ENCODE measurements at regions not wholly inside any gene's neighbourhood (a gene's known extent, or its start where the extent isn't known, plus 50 kb on each side); places are given as distances from the start of the nearest gene placed in this dataset.

DNA sequence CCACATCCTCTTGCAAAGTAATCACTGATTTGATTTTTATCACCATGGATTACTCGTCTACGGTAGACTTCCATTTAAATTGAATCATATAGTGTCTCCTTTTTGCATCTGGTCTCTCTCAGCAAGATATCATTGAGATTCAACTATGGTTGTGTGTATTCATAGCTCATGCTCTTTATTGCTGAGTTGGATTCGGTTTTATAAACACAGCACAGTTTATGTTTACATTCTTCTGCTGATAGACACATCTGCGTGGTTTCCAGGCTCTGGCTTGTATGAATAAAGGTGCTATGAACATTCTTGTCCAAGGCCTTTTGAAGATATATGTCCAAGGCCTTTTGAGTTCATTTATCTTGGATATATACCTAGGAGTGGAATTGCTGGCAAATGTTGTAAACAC is 356.5 kb upstream of the CELF2 start:
- CTCF ChIA-PET = no interaction called here

GRCh38 chr10:10662716-10663408 is 354.8 kb upstream of the CELF2 start:
- no peaks in the 10 kb centered on the region for H3K4me1 ChIP-seq (replicated peaks; ENCODE audit: insufficient read depth)
- peaks cover 12% of the 10 kb centered on the region; the same call in 1 of the 2 replicates for H3K27me3 ChIP-seq (ENCODE audit: insufficient read depth, low read depth)
- BruUV-seq (replicated peaks) = no TSS peak
- no peak overlapping the region for H3K4me2 ChIP-seq
- no peak overlapping the region for H3K27ac ChIP-seq
- no peak overlapping the region for H2AFZ ChIP-seq
- DNase-seq = no peak
- no peaks in the 10 kb centered on the region for H3K36me3 ChIP-seq (ENCODE audit: low read depth)
- no peaks in the 10 kb centered on the region for H4K20me1 ChIP-seq (ENCODE audit: insufficient read depth)
- CTCF ChIA-PET = no interaction called here
- no peaks in the 10 kb centered on the region for H3K79me2 ChIP-seq (ENCODE audit: low read depth)
- no peaks in the 10 kb centered on the region for H3K9me3 ChIP-seq (ENCODE audit: insufficient read depth, low read depth)
- intact Hi-C loops (cut with micrococcal nuclease; ENCODE audit: unreplicated experiment) = no loop called here
- no peaks in the 10 kb centered on the region for H3F3A ChIP-seq (ENCODE audit: insufficient read depth, low read depth)
- no peaks in the 10 kb centered on the region for H3K9me2 ChIP-seq (ENCODE audit: insufficient read depth)
- H3K4me3 ChIP-seq = no peak overlapping the region
- POLR2A ChIA-PET (ENCODE audit: unreplicated experiment) = no interaction called here
- TF ChIP-seq CTCF (conservative IDR thresholded peaks at IDR 0.05) (no peak), EZH2 (IDR thresholded peaks at IDR 0.05; ENCODE audit: low read depth) (no peak)

More for the DNA sequence above, 356.5 kb upstream of the CELF2 start:
- H3K36me3 ChIP-seq (ENCODE audit: low read depth) = no peaks in the 10 kb centered on the region
- H3K4me2 ChIP-seq = no peak overlapping the region
- H3K27ac ChIP-seq = no peak overlapping the region
- TF ChIP-seq EZH2 (IDR thresholded peaks at IDR 0.05; ENCODE audit: low read depth) (no peak), CTCF (conservative IDR thresholded peaks at IDR 0.05) (no peak)
- H3K4me1 ChIP-seq (replicated peaks; ENCODE audit: insufficient read depth) = no peaks in the 10 kb centered on the region
- no peak overlapping the region for H2AFZ ChIP-seq
- peaks cover 12% of the 10 kb centered on the region; the same call in 1 of the 2 replicates for H3K27me3 ChIP-seq (ENCODE audit: insufficient read depth, low read depth)
- no peaks in the 10 kb centered on the region for H3K9me2 ChIP-seq (ENCODE audit: insufficient read depth)
- H3K4me3 ChIP-seq = no peak overlapping the region
- no peaks in the 10 kb centered on the region for H3K79me2 ChIP-seq (ENCODE audit: low read depth)
- H3F3A ChIP-seq (ENCODE audit: insufficient read depth, low read depth) = no peaks in the 10 kb centered on the region
- no peaks in the 10 kb centered on the region for H4K20me1 ChIP-seq (ENCODE audit: insufficient read depth)
- no peaks in the 10 kb centered on the region for H3K9me3 ChIP-seq (ENCODE audit: insufficient read depth, low read depth)
- no peak for DNase-seq
- intact Hi-C loops (cut with micrococcal nuclease; ENCODE audit: unreplicated experiment) = no loop called here
- POLR2A ChIA-PET (ENCODE audit: unreplicated experiment) = no interaction called here
- no TSS peak for BruUV-seq (replicated peaks)

- Histone ChIP-seq H3K9me3 (ENCODE audit: insufficient read depth, low read depth) (no peaks in the 10 kb centered on the region), H3K4me1 (replicated peaks; ENCODE audit: insufficient read depth) (no peaks in the 10 kb centered on the region), H3K27ac (no peak overlapping the region), H2AFZ (no peak overlapping the region), H3K36me3 (ENCODE audit: low read depth) (no peaks in the 10 kb centered on the region), H3K79me2 (ENCODE audit: low read depth) (no peaks in the 10 kb centered on the region), H3F3A (ENCODE audit: insufficient read depth, low read depth) (no peaks in the 10 kb centered on the region), H4K20me1 (ENCODE audit: insufficient read depth) (no peaks in the 10 kb centered on the region), H3K4me2 (no peak overlapping the region), H3K4me3 (no peak overlapping the region), H3K9me2 (ENCODE audit: insufficient read depth) (no peaks in the 10 kb centered on the region), H3K27me3 (ENCODE audit: insufficient read depth, low read depth) (peaks cover 12% of the 10 kb centered on the region)
- ChIA-PET POLR2A (ENCODE audit: unreplicated experiment) (no interaction called here), CTCF (no interaction called here)
- intact Hi-C loops (cut with micrococcal nuclease; ENCODE audit: unreplicated experiment) = no loop called here
- TF ChIP-seq EZH2 (IDR thresholded peaks at IDR 0.05; ENCODE audit: low read depth) (no peak), CTCF (conservative IDR thresholded peaks at IDR 0.05) (no peak)
- BruUV-seq (replicated peaks) = no TSS peak
- DNase-seq = no peak
These were observed 354.1 kb upstream of the CELF2 start for GRCh38 chr10:10663622-10664021.
